Mesenchymal stem cell (in vitro differentiated cells and primary cell): ENCODE measurements at regions not wholly inside any gene's neighbourhood (a gene's known extent, or its start where the extent isn't known, plus 50 kb on each side); places are given as distances from the start of the nearest gene placed in this dataset.

ENCODE experiments used
- DNase-seq: peaks from one replicate; pipeline ENCODE4 v3.0.0-alpha.2; 2013
- H2AFZ ChIP-seq: one replicate; pipeline ENCODE4 v1.6.1; 2013; ENCODE audit warnings: low read depth, mild to moderate bottlenecking, control low read depth, inconsistent platforms, low read length, moderate library complexity
- H2AK5ac ChIP-seq: 2 replicates; pipeline ENCODE4 v1.6.1; 2013; ENCODE audit warnings: low read length, moderate library complexity, mild to moderate bottlenecking, inconsistent platforms; ENCODE audit not compliant: severe bottlenecking
- H2BK120ac ChIP-seq: one replicate; pipeline ENCODE4 v1.6.1; 2013; ENCODE audit warnings: low read depth, mild to moderate bottlenecking, inconsistent platforms, low read length, moderate library complexity
- H2BK12ac ChIP-seq, 2 experiments: one replicate each; pipeline ENCODE4 v1.6.1; 2013; ENCODE audit warnings: inconsistent platforms in 2 of 2, low read length in 2 of 2, mild to moderate bottlenecking in 2 of 2, moderate library complexity in 2 of 2, control low read depth in 1 of 2
- H2BK15ac ChIP-seq: one replicate; pipeline ENCODE4 v1.6.1; 2013; ENCODE audit warnings: mild to moderate bottlenecking, low read depth, inconsistent platforms; ENCODE audit not compliant: poor library complexity, severe bottlenecking
- H2BK5ac ChIP-seq: 2 replicates; pipeline ENCODE4 v1.6.1; 2013; ENCODE audit warnings: low read depth, mild to moderate bottlenecking, low read length, control low read depth, inconsistent platforms; ENCODE audit not compliant: poor library complexity, severe bottlenecking
- H3K14ac ChIP-seq, 2 experiments: one replicate each; pipeline ENCODE4 v1.6.1; 2013; ENCODE audit warnings: inconsistent platforms in 2 of 2, low read length in 2 of 2, control low read depth in 1 of 2, mild to moderate bottlenecking in 1 of 2, moderate library complexity in 1 of 2
- H3K18ac ChIP-seq, 2 experiments: one replicate each; pipeline ENCODE4 v1.6.1; 2013; ENCODE audit warnings: inconsistent platforms in 2 of 2, low read length in 2 of 2, control low read depth in 1 of 2, low read depth in 1 of 2, mild to moderate bottlenecking in 1 of 2
- H3K23ac ChIP-seq, 2 experiments: one replicate each; pipeline ENCODE4 v1.6.1; 2013; ENCODE audit warnings: inconsistent platforms in 2 of 2, low read length in 2 of 2, mild to moderate bottlenecking in 2 of 2, moderate library complexity in 2 of 2, control low read depth in 1 of 2
- H3K27ac ChIP-seq: 2 replicates; pipeline ENCODE4 v1.5.1; 2013; ENCODE audit warnings: mild to moderate bottlenecking, moderate library complexity, low read length, control low read depth, inconsistent platforms; ENCODE audit not compliant: poor library complexity, severe bottlenecking
- H3K27me3 ChIP-seq, 2 experiments: 2 replicates each; pipeline versions ENCODE4 v1.6.1 to v1.7.0; 2013; ENCODE audit warnings: low read length in 2 of 2, mild to moderate bottlenecking in 2 of 2, moderate library complexity in 2 of 2, control low read depth in 1 of 2, inconsistent platforms in 1 of 2; ENCODE audit not compliant: control insufficient read depth in 1 of 2, insufficient read depth in 1 of 2
- H3K36me3 ChIP-seq, 2 experiments: 2 replicates each; pipeline versions ENCODE4 v1.6.1 to v1.7.0; 2013; ENCODE audit warnings: low read length in 2 of 2, control low read depth in 1 of 2, inconsistent platforms in 1 of 2, low read depth in 1 of 2, mild to moderate bottlenecking in 1 of 2; ENCODE audit not compliant: insufficient read depth in 2 of 2, control insufficient read depth in 1 of 2
- H3K4ac ChIP-seq, 2 experiments: one replicate each; pipeline ENCODE4 v1.6.1; 2013; ENCODE audit warnings: inconsistent platforms in 2 of 2, low read length in 2 of 2, mild to moderate bottlenecking in 2 of 2, moderate library complexity in 2 of 2, control low read depth in 1 of 2, low read depth in 1 of 2
- H3K4me1 ChIP-seq: 2 replicates; pipeline ENCODE4 v1.6.1; 2013; ENCODE audit warnings: low read depth, low read length, control low read depth; ENCODE audit not compliant: control insufficient read depth, insufficient read depth
- H3K4me2 ChIP-seq: 2 replicates; pipeline ENCODE4 v1.6.1; 2013; ENCODE audit warnings: low read length, mild to moderate bottlenecking, inconsistent platforms; ENCODE audit not compliant: poor library complexity, severe bottlenecking
- H3K4me3 ChIP-seq, 2 experiments: 2 replicates each; pipeline versions ENCODE4 v1.5.1 to v1.7.0; 2013; ENCODE audit warnings: low read length in 2 of 2, mild to moderate bottlenecking in 2 of 2, control low read depth in 1 of 2, low read depth in 1 of 2; ENCODE audit not compliant: insufficient read depth in 1 of 2
- H3K79me1 ChIP-seq: replicated peaks from 2 replicates; pipeline ENCODE4 v1.6.1; 2013; ENCODE audit warnings: mild to moderate bottlenecking, control low read depth, low read length, inconsistent platforms; ENCODE audit not compliant: poor library complexity, severe bottlenecking
- H3K9ac ChIP-seq: 2 replicates; pipeline ENCODE4 v1.7.0; 2013; ENCODE audit warnings: mild to moderate bottlenecking, low read length, moderate library complexity
- H3K9me3 ChIP-seq: 2 replicates; pipeline ENCODE4 v1.7.0; 2013; ENCODE audit warnings: mild to moderate bottlenecking, low read length; ENCODE audit not compliant: control insufficient read depth
- H4K8ac ChIP-seq: one replicate; pipeline ENCODE4 v1.6.1; 2013; ENCODE audit warnings: inconsistent platforms, mild to moderate bottlenecking, low read length, moderate library complexity
- H4K91ac ChIP-seq: one replicate; pipeline ENCODE4 v1.6.1; 2013; ENCODE audit warnings: mild to moderate bottlenecking, low read length, inconsistent platforms
- WGBS: methylation state at CpG from one replicate; pipeline ENCODE4 v1.1.7; 2013; ENCODE audit warnings: mixed read lengths; 5-methylcytosine and 5-hydroxymethylcytosine counted together

GRCh38 chr10:36720895-36721294, 404.5 kb upstream of the ANKRD30A start:
- Histone ChIP-seq H3K4me1 (peaks cover 3% of the 10 kb centered on the region), H3K36me3 (no peaks in the 10 kb centered on the region), H3K4me3 (no peak overlapping the region), H2BK12ac (no peak overlapping the region), H3K18ac (no peak overlapping the region), H4K8ac (no peak overlapping the region), H2AK5ac (no peak overlapping the region), H4K91ac (no peak overlapping the region), H2BK120ac (no peak overlapping the region), H3K27me3 (no peaks in the 10 kb centered on the region), H3K9me3 (no peaks in the 10 kb centered on the region), H3K27ac (no peak overlapping the region), H2BK5ac (no peak overlapping the region), H2BK15ac (no peak overlapping the region), H3K14ac (no peak overlapping the region), H3K9ac (no peak overlapping the region), H2AFZ (no peak overlapping the region), H3K4me2 (no peak overlapping the region), H3K79me1 (no peaks in the 10 kb centered on the region), H3K23ac (no peak overlapping the region), H3K4ac (no peak overlapping the region)
- no peak for DNase-seq
- WGBS = no CpG with 5 or more reads among the region's 1 CpG

GRCh38 chr10:36717118-36717517, 408.3 kb upstream of the ANKRD30A start:
- H3K9ac ChIP-seq = no peak overlapping the region
- H3K4me3 ChIP-seq = no peak overlapping the region
- no peak for DNase-seq
- H3K36me3 ChIP-seq = no peaks in the 10 kb centered on the region
- H3K4ac ChIP-seq = no peak overlapping the region
- no peaks in the 10 kb centered on the region for H3K27me3 ChIP-seq
- H3K14ac ChIP-seq = no peak overlapping the region
- no peaks in the 10 kb centered on the region for H3K79me1 ChIP-seq
- WGBS = no CpG with 5 or more reads among the region's 2 CpGs
- H2AFZ ChIP-seq = no peak overlapping the region
- no peak overlapping the region for H4K8ac ChIP-seq
- H3K4me1 ChIP-seq = no peaks in the 10 kb centered on the region
- no peak overlapping the region for H3K27ac ChIP-seq
- no peak overlapping the region for H2BK12ac ChIP-seq
- no peak overlapping the region for H2BK120ac ChIP-seq
- H2BK15ac ChIP-seq = no peak overlapping the region
- H4K91ac ChIP-seq = no peak overlapping the region
- no peak overlapping the region for H3K4me2 ChIP-seq
- H2BK5ac ChIP-seq = no peak overlapping the region
- no peak overlapping the region for H2AK5ac ChIP-seq
- no peaks in the 10 kb centered on the region for H3K9me3 ChIP-seq
- H3K23ac ChIP-seq = no peak overlapping the region
- H3K18ac ChIP-seq = no peak overlapping the region

- Histone ChIP-seq H3K23ac (no peak overlapping the region), H3K14ac (no peak overlapping the region), H3K18ac (no peak overlapping the region), H3K4me2 (no peak overlapping the region), H3K4me3 (no peak overlapping the region), H3K4me1 (no peaks in the 10 kb centered on the region), H3K36me3 (no peaks in the 10 kb centered on the region), H3K27me3 (no peaks in the 10 kb centered on the region), H2BK15ac (no peak overlapping the region), H2BK12ac (no peak overlapping the region), H3K27ac (no peak overlapping the region), H2AFZ (no peak overlapping the region), H2BK120ac (no peak overlapping the region), H3K4ac (no peak overlapping the region), H2BK5ac (no peak overlapping the region), H4K91ac (no peak overlapping the region), H3K9me3 (no peaks in the 10 kb centered on the region), H2AK5ac (no peak overlapping the region), H4K8ac (no peak overlapping the region), H3K79me1 (no peaks in the 10 kb centered on the region), H3K9ac (no peak overlapping the region)
- WGBS = no CpG with 5 or more reads among the region's 2 CpGs
- no peak for DNase-seq
These were observed 409.1 kb upstream of the ANKRD30A start for GRCh38 chr10:36716291-36716690.

DNA sequence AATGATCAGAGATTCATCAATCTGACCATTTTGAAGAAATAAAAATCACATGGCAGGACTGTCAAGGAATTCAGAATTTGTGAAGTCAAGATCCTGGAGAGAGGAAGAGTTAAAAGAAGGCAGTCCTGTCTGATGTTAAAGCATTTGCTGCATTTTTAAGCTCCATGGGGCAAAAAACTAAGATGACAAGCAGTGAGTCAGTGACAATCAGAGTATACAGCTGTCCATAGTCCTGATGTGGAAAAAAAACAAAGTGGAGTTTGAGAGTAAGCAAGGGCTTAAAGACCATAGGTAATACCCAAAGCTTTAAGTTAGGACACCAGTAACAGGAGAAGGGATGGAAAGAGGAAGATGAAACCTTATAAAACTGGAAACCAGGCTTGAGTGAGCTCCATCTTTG, 412.7 kb upstream of the ANKRD30A start:
- no peak for DNase-seq
- Histone ChIP-seq H2BK5ac (no peak overlapping the region), H2AK5ac (no peak overlapping the region), H3K36me3 (no peaks in the 10 kb centered on the region), H3K27me3 (no peaks in the 10 kb centered on the region), H3K27ac (no peak overlapping the region), H3K4me1 (no peaks in the 10 kb centered on the region), H3K9me3 (no peaks in the 10 kb centered on the region), H3K18ac (no peak overlapping the region), H4K91ac (no peak overlapping the region), H2AFZ (no peak overlapping the region), H3K79me1 (no peaks in the 10 kb centered on the region), H2BK120ac (no peak overlapping the region), H3K4me2 (no peak overlapping the region), H3K9ac (no peak overlapping the region), H2BK15ac (no peak overlapping the region), H3K4me3 (no peak overlapping the region), H2BK12ac (no peak overlapping the region), H3K4ac (no peak overlapping the region), H3K23ac (no peak overlapping the region), H3K14ac (no peak overlapping the region), H4K8ac (no peak overlapping the region)
